Prostate gland (tissue), 2 donors: ENCODE measurements at regions not wholly inside any gene's neighbourhood (a gene's known extent, or its start where the extent isn't known, plus 50 kb on each side); places are given as distances from the start of the nearest gene placed in this dataset.

ENCODE experiments used
- CTCF ChIP-seq, 4 experiments: fragments of 200-600 bp in 2 of 4; fragments of 450-650 bp in 2 of 4; sonication (generic) in 2 of 4; IDR thresholded peaks; 1 replicate in 3 of 4; 2 replicates in 1 of 4; pipeline ENCODE4 v1.5.1; 2016 to 2019; ENCODE audit warnings: antibody characterized with exemption in 4 of 4, mild to moderate bottlenecking in 2 of 4, moderate library complexity in 2 of 4
- POLR2A ChIP-seq: fragments of 450-650 bp; IDR thresholded peaks from one replicate; pipeline ENCODE4 v1.6.1; 2016; ENCODE audit warnings: antibody characterized with exemption, mild to moderate bottlenecking
- POLR2AphosphoS5 ChIP-seq: sonication (generic); formaldehyde crosslinking; IDR thresholded peaks from one replicate; pipeline ENCODE4 v1.6.1; 2017; ENCODE audit warnings: antibody characterized with exemption

GRCh38 chr4:180792541-180792940, 1450.7 kb upstream of the TENM3 start:
- TF ChIP-seq POLR2AphosphoS5 = no peak
- no peak for TF ChIP-seq POLR2A
- no peak for TF ChIP-seq CTCF (IDR thresholded peaks at IDR 0.05)
